HepG2 (cell line): ENCODE measurements at regions not wholly inside any gene's neighbourhood (a gene's known extent, or its start where the extent isn't known, plus 50 kb on each side); places are given as distances from the start of the nearest gene placed in this dataset.

Experiments used
- ATAC-seq: fragments of 200-7000 bp; cut with Tn5 transposase; 3 replicates; pipeline ENCODE4 v1.9.1; 2020; ENCODE audit warnings: mild to moderate bottlenecking, moderate library complexity
- BruUV-seq: library from RNA; stranded (reverse); fragments of 400-500 nt; replicated peaks from 2 replicates; lab custom pipeline; 2021; lab: Mats Ljungman, UMichigan
- CTCF ChIA-PET: fragments of 300-600 bp; formaldehyde crosslinking; extraction: SDS; loops from one replicate; lab custom pipeline; 2021; ENCODE audit warnings: low total read pairs, inconsistent platforms, low intra/inter-chr PET ratio; lab: Yijun Ruan, JAX
- POLR2A ChIA-PET: fragments of 350-600 bp; sonication (Branson Sonifier 250); formaldehyde crosslinking; loops from one replicate; lab custom pipeline; 2020; ENCODE audit warnings: antibody characterized with exemption, inconsistent platforms; lab: Yijun Ruan, JAX
- DNase-seq: peaks from one replicate; pipeline ENCODE4 v3.0.0-alpha.2; 2015; ENCODE audit warnings: low spot score
- FAIRE-seq: peaks from 3 replicates; lab custom pipeline; 2011; peaks lifted over from hg19 to GRCh38; lab: Jason Lieb, UNC
- H2AFZ ChIP-seq: one replicate; pipeline ENCODE4 v1.6.1; 2011; ENCODE audit warnings: low read length, inconsistent platforms
- H3K27ac ChIP-seq: fragments of 300-600 bp; 3 replicates; pipeline ENCODE4 v1.8.0; 2011; ENCODE audit warnings: mixed run types, mild to moderate bottlenecking, mixed read lengths, low read length, inconsistent platforms; ENCODE audit not compliant: insufficient read depth; ENCODE audit errors: extremely low read length
- H3K27me3 ChIP-seq, 2 experiments: fragments of 200-600 bp in 1 of 2; 2 replicates in 1 of 2; 3 replicates in 1 of 2; pipeline versions ENCODE4 v1.6.0 to v1.8.0; 2011; ENCODE audit warnings: low read length in 2 of 2, mild to moderate bottlenecking in 2 of 2, moderate library complexity in 2 of 2, inconsistent platforms in 1 of 2; ENCODE audit not compliant: insufficient read depth in 2 of 2, control insufficient read depth in 1 of 2
- H3K36me3 ChIP-seq, 2 experiments: fragments of 200-600 bp in 1 of 2; replicated peaks in 1 of 2; 2 replicates in 1 of 2; 3 replicates in 1 of 2; pipeline versions ENCODE4 v1.5.1 to v1.8.0; 2011; ENCODE audit warnings: low read length in 2 of 2, inconsistent platforms in 1 of 2; ENCODE audit not compliant: insufficient read depth in 2 of 2, control insufficient read depth in 1 of 2
- H3K4me1 ChIP-seq: 2 replicates; pipeline ENCODE4 v1.5.1; 2012; ENCODE audit warnings: low read length, inconsistent platforms; ENCODE audit not compliant: insufficient read depth
- H3K4me2 ChIP-seq: 2 replicates; pipeline ENCODE4 v1.6.0; 2011; ENCODE audit warnings: low read depth, low read length, inconsistent platforms
- H3K4me3 ChIP-seq, 3 experiments: fragments of 200-600 bp in 1 of 3; sonication (generic), shearing (Covaris generic) in 1 of 3; replicated peaks in 1 of 3; 2 replicates each; pipeline ENCODE4 v1.5.1; 2011 to 2016; ENCODE audit warnings: low read length in 3 of 3, inconsistent platforms in 2 of 3, low read depth in 2 of 3, mild to moderate bottlenecking in 2 of 3, control low read depth in 1 of 3, mixed read lengths in 1 of 3; ENCODE audit not compliant: insufficient read depth in 1 of 3
- H3K79me2 ChIP-seq: one replicate; pipeline ENCODE4 v1.6.1; 2011; ENCODE audit warnings: low read length, inconsistent platforms; ENCODE audit not compliant: insufficient read depth
- H3K9ac ChIP-seq: 2 replicates; pipeline ENCODE4 v1.6.0; 2011; ENCODE audit warnings: mild to moderate bottlenecking, low read depth, low read length, inconsistent platforms; ENCODE audit not compliant: insufficient read depth
- H3K9me3 ChIP-seq: 2 replicates; pipeline ENCODE4 v1.5.1; 2012; ENCODE audit warnings: mild to moderate bottlenecking, low read length
- H4K20me1 ChIP-seq: 2 replicates; pipeline ENCODE4 v1.6.0; 2011; ENCODE audit warnings: inconsistent platforms, mild to moderate bottlenecking, low read length, moderate library complexity; ENCODE audit not compliant: insufficient read depth
- AHDC1 ChIP-seq: sonication (generic); formaldehyde crosslinking; IDR thresholded peaks from 2 replicates; pipeline ENCODE4 v1.5.1; 2020; ENCODE audit warnings: mild to moderate bottlenecking, missing genetic modification reagents, borderline replicate concordance
- FOXP1 ChIP-seq, 2 experiments: fragments of 450-650 bp in 1 of 2; IDR thresholded peaks; 2 replicates each; pipeline ENCODE4 v1.6.1; 2017 to 2018; ENCODE audit warnings: antibody characterized with exemption in 1 of 2
- MEF2D ChIP-seq: sonication (generic); formaldehyde crosslinking; IDR thresholded peaks from 2 replicates; pipeline ENCODE4 v1.5.1; 2020; ENCODE audit warnings: mild to moderate bottlenecking, missing genetic modification reagents
- PAXIP1 ChIP-seq: sonication (generic); formaldehyde crosslinking; conservative IDR thresholded peaks from 2 replicates; pipeline ENCODE4 v1.4.0; 2020; ENCODE audit warnings: mild to moderate bottlenecking, missing genetic modification reagents, moderate library complexity
- PCBP2 ChIP-seq: fragments of 200-400 bp; formaldehyde crosslinking; optimal IDR thresholded peaks from 2 replicates; pipeline ENCODE3; 2018; ENCODE audit warnings: low read length, low read depth; ENCODE audit not compliant: poor library complexity, severe bottlenecking
- ZMYM4 ChIP-seq: sonication (generic); formaldehyde crosslinking; IDR thresholded peaks from 2 replicates; pipeline ENCODE4 v1.8.1; 2023; ENCODE audit warnings: mild to moderate bottlenecking, missing genetic modification reagents
- ZNF207 ChIP-seq: fragments of 450-650 bp; IDR thresholded peaks from 2 replicates; pipeline ENCODE4 v1.6.1; 2016; ENCODE audit warnings: antibody characterized with exemption, borderline replicate concordance
- ZXDC ChIP-seq: sonication (generic); formaldehyde crosslinking; IDR thresholded peaks from 2 replicates; pipeline ENCODE4 v1.5.0; 2020; ENCODE audit warnings: mild to moderate bottlenecking, missing genetic modification reagents
- WGBS: methylation state at CpG from one replicate; pipeline ENCODE4 v1.1.6; 2017; ENCODE audit warnings: low lambda C conversion rate; 5-methylcytosine and 5-hydroxymethylcytosine counted together
- in situ Hi-C: cut with HindIII; loops from 2 replicates; pipeline ENCODE4 v1.10.0; 2017; ENCODE audit warnings: low pct_unique_long_range_greater_than_20kb; ENCODE audit not compliant: extremely low pct_ligation_motif_present
- intact Hi-C: fragments of 100-400 bp; cut with micrococcal nuclease; formaldehyde crosslinking; loops from one replicate; pipeline ENCODE4 v1.10.0; 2022; ENCODE audit not compliant: unreplicated experiment
- TF ChIP-seq, protein P1 (sequence below): sonication (generic); formaldehyde crosslinking; IDR thresholded peaks from 2 replicates; pipeline ENCODE4 v1.4.0; 2020; ENCODE audit warnings: missing genetic modification reagents, borderline replicate concordance

- no peaks in the 10 kb centered on the region for H3K4me1 ChIP-seq
- intact Hi-C loops (no loop called here), in situ Hi-C loops (no loop called here)
- no peaks in the 10 kb centered on the region for H3K36me3 ChIP-seq
- H3K27me3 ChIP-seq, result no peaks in the 10 kb centered on the region
- BruUV-seq, result no TSS peak
- H3K79me2 ChIP-seq, result no peaks in the 10 kb centered on the region
- no peak overlapping the region for H3K4me2 ChIP-seq
- H2AFZ ChIP-seq, result no peak overlapping the region
- whole genome bisulfite sequencing, result 0% methylated on average over 3 of the region's 3 CpGs
- CTCF ChIA-PET, result no interaction called here
- FAIRE-seq (no peak), ATAC-seq (peak; percentile 65), DNase-seq (peak; percentile 4)
- H3K27ac ChIP-seq, result no peak overlapping the region
- no peak overlapping the region for H3K4me3 ChIP-seq
- POLR2A ChIA-PET, result no interaction called here
- no peaks in the 10 kb centered on the region for H4K20me1 ChIP-seq
- peaks cover 97% of the 10 kb centered on the region for H3K9me3 ChIP-seq
- no peak overlapping the region for H3K9ac ChIP-seq
- TF ChIP-seq PCBP2, result no peak
- no peak for TF ChIP-seq ZNF207
- TF ChIP-seq AHDC1 (CRISPR knock-in tag), result peak; percentile 19; the same call in 1 of the 2 replicates
- TF ChIP-seq, protein P1, sequence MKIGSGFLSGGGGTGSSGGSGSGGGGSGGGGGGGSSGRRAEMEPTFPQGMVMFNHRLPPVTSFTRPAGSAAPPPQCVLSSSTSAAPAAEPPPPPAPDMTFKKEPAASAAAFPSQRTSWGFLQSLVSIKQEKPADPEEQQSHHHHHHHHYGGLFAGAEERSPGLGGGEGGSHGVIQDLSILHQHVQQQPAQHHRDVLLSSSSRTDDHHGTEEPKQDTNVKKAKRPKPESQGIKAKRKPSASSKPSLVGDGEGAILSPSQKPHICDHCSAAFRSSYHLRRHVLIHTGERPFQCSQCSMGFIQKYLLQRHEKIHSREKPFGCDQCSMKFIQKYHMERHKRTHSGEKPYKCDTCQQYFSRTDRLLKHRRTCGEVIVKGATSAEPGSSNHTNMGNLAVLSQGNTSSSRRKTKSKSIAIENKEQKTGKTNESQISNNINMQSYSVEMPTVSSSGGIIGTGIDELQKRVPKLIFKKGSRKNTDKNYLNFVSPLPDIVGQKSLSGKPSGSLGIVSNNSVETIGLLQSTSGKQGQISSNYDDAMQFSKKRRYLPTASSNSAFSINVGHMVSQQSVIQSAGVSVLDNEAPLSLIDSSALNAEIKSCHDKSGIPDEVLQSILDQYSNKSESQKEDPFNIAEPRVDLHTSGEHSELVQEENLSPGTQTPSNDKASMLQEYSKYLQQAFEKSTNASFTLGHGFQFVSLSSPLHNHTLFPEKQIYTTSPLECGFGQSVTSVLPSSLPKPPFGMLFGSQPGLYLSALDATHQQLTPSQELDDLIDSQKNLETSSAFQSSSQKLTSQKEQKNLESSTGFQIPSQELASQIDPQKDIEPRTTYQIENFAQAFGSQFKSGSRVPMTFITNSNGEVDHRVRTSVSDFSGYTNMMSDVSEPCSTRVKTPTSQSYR (CRISPR knock-in tag), result 0 out of 2 replicates have a peak, but pooled peaks have one; percentile 56
- TF ChIP-seq PAXIP1 (CRISPR knock-in tag), result peak; percentile 42; the same call in 1 of the 2 replicates
- no peak for TF ChIP-seq ZXDC (CRISPR knock-in tag)
- peak; percentile 20; the same call in 1 of the 2 replicates for TF ChIP-seq MEF2D (CRISPR knock-in tag)
- peak; percentile 56; the same call in 1 of the 2 replicates for TF ChIP-seq ZMYM4 (CRISPR knock-in tag)
- TF ChIP-seq FOXP1 (IDR thresholded peaks at IDR 0.05), result no peak
- peak; percentile 34; the same call in 1 of the 2 replicates for TF ChIP-seq FOXP1 (CRISPR knock-in tag; IDR thresholded peaks at IDR 0.05)
Observed at GRCh38 chr20:55678126-55678525, 327.2 kb downstream of the CBLN4 start.
